NCI-H2107 treated with DMSO at 0.1 percent for 48 hours (cell line): ENCODE measurements at regions not wholly inside any gene's neighbourhood (a gene's known extent, or its start where the extent isn't known, plus 50 kb on each side); places are given as distances from the start of the nearest gene placed in this dataset.
"Not testable (repeated sequence)": the region's sequence is repeated elsewhere in the genome, so short reads cannot be mapped to it uniquely, and the experiment has no call there.

Source experiments
- DNase-seq: peaks from one replicate; lab custom pipeline; 2025; ENCODE audit not compliant: unreplicated experiment; lab: John Stamatoyannopoulos, UW

- no peak for DNase-seq
Measured at GRCh38 chr5:154562244-154562880, 84.3 kb upstream of the HAND1 start.

- DNase-seq = no peak
Measured at GRCh38 chr5:154559398-154560276, 81.6 kb upstream of the HAND1 start.

GRCh38 chr5:154557548-154557947 is 79.5 kb upstream of the HAND1 start:
- no peak for DNase-seq

- DNase-seq = no peak
Measured at GRCh38 chr5:154547551-154547950, 69.5 kb upstream of the HAND1 start.

GRCh38 chr5:154546719-154547118 is 68.7 kb upstream of the HAND1 start:
- DNase-seq = no peak

- DNase-seq = no peak
Measured at GRCh38 chr5:154544646-154545045, 66.6 kb upstream of the HAND1 start.

- no peak for DNase-seq
Measured at GRCh38 chr5:154543380-154543779, 65.4 kb upstream of the HAND1 start.

GRCh38 chr5:154542581-154542980 is 64.6 kb upstream of the HAND1 start:
- DNase-seq = no peak

GRCh38 chr5:154542000-154542399 is 64.0 kb upstream of the HAND1 start:
- DNase-seq = no peak

GRCh38 chr5:154541553-154541952 is 63.5 kb upstream of the HAND1 start:
- no peak for DNase-seq

GRCh38 chr5:154540600-154540999 is 62.6 kb upstream of the HAND1 start:
- no peak for DNase-seq

GRCh38 chr5:154538492-154538891 is 60.5 kb upstream of the HAND1 start:
- DNase-seq = no peak

- DNase-seq = not testable (repeated sequence)
Measured at GRCh38 chr5:154536439-154536838, 58.4 kb upstream of the HAND1 start.

- DNase-seq = no peak
Measured at GRCh38 chr5:154535535-154535934, 57.5 kb upstream of the HAND1 start.

- DNase-seq = peak; percentile 53
Measured at GRCh38 chr5:154534457-154535050, 56.5 kb upstream of the HAND1 start.

- DNase-seq = no peak
Measured at GRCh38 chr5:154529282-154529681, 51.3 kb upstream of the HAND1 start.

GRCh38 chr5:154528005-154528594 is 50.1 kb upstream of the HAND1 start:
- DNase-seq = no peak
